ENCODE measurements at regions not wholly inside any gene's neighbourhood (a gene's known extent, or its start where the extent isn't known, plus 50 kb on each side); places are given as distances from the start of the nearest gene placed in this dataset.

DNA sequence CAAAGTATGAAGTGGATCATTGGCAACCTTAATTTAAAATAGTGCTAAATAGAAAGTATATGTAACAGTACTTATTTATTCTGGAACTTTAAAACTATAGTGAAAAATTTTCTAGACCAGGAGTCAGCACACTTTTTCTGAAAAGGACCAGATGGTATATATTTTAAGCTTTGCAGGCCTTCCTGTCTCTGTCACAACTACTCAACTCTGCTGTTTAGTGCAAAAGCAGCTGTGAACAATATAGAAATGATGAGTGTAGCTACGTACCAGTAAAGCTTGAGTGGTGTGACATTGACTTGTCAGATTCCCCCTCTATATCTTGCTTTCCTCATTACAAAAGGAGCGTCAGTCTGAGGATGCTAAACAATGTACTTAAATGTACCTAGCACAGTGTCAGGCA, 88.1 kb upstream of the IGFBP3 start:
- no peak for TF ChIP-seq POLR2A (IDR thresholded peaks at IDR 0.05; ENCODE audit: low read depth, low read length)
- TF ChIP-seq POLR2AphosphoS5 (IDR thresholded peaks at IDR 0.05; ENCODE audit: low read depth, low read length) = no peak
- TF ChIP-seq TAF1 (IDR thresholded peaks at IDR 0.05; ENCODE audit: low read depth, low read length) = no peak
- no peak for TF ChIP-seq SPI1 (IDR thresholded peaks at IDR 0.05; ENCODE audit: low read depth, low read length)
- no peak for TF ChIP-seq PAX5 (IDR thresholded peaks at IDR 0.05; ENCODE audit: insufficient read depth, low read length, severe bottlenecking)
